Endothelial cell of umbilical vein (primary cell): ENCODE measurements at regions not wholly inside any gene's neighbourhood (a gene's known extent, or its start where the extent isn't known, plus 50 kb on each side); places are given as distances from the start of the nearest gene placed in this dataset.

Experiments
- BruUV-seq: library from RNA; stranded (reverse); fragments of 400-500 nt; replicated peaks from 2 replicates; lab custom pipeline; 2021; lab: Mats Ljungman, UMichigan
- CTCF ChIA-PET: fragments of 300-600, 350-600 bp; sonication (Branson Sonifier 250); formaldehyde crosslinking; loops from one replicate; lab custom pipeline; 2021; ENCODE audit warnings: antibody characterized with exemption, inconsistent platforms; lab: Charles Lee
- POLR2A ChIA-PET: fragments of 300-600, 350-600 bp; sonication (Branson Sonifier 250); formaldehyde crosslinking; loops from one replicate; lab custom pipeline; 2021; ENCODE audit warnings: antibody characterized with exemption, inconsistent platforms; lab: Charles Lee
- DNase-seq: peaks from one replicate; pipeline ENCODE4 v3.0.0-alpha.2; 2011; ENCODE audit warnings: low read depth, low spot score
- FAIRE-seq: peaks from 2 replicates; lab custom pipeline; 2011; peaks lifted over from hg19 to GRCh38; lab: Jason Lieb, UNC
- H2AFZ ChIP-seq: 2 replicates; pipeline ENCODE4 v1.6.0; 2012; ENCODE audit warnings: low read depth, low read length, control low read depth, inconsistent platforms
- H3K27ac ChIP-seq: 2 replicates; pipeline ENCODE4 v1.5.1; 2011; ENCODE audit warnings: low read depth, mild to moderate bottlenecking, control low read depth, low read length, moderate library complexity; ENCODE audit not compliant: insufficient read depth
- H3K27me3 ChIP-seq, 2 experiments: 2 replicates each; pipeline versions ENCODE4 v1.6.0 to v1.6.1; 2011; ENCODE audit warnings: low read length in 2 of 2, mixed read lengths in 1 of 2; ENCODE audit not compliant: control insufficient read depth in 2 of 2, insufficient read depth in 2 of 2
- H3K36me3 ChIP-seq, 2 experiments: 2 replicates in 1 of 2; 3 replicates in 1 of 2; pipeline ENCODE4 v1.5.1; 2011; ENCODE audit warnings: low read length in 2 of 2, mild to moderate bottlenecking in 1 of 2, moderate library complexity in 1 of 2; ENCODE audit not compliant: control insufficient read depth in 2 of 2, insufficient read depth in 2 of 2; ENCODE audit errors: extremely low read depth in 1 of 2
- H3K4me1 ChIP-seq: 3 replicates; pipeline ENCODE4 v1.5.1; 2011; ENCODE audit warnings: mild to moderate bottlenecking, low read length; ENCODE audit not compliant: control insufficient read depth, insufficient read depth; ENCODE audit errors: extremely low read depth
- H3K4me2 ChIP-seq: 2 replicates; pipeline ENCODE4 v1.6.1; 2011; ENCODE audit warnings: low read length, control low read depth, mixed read lengths; ENCODE audit not compliant: insufficient read depth
- H3K4me3 ChIP-seq, 3 experiments: fragments of 200-600 bp in 1 of 3; sonication (generic), shearing (Covaris generic) in 1 of 3; replicated peaks in 1 of 3; 2 replicates each; pipeline ENCODE4 v1.5.1; 2011 to 2016; ENCODE audit warnings: control low read depth in 3 of 3, low read length in 3 of 3, mild to moderate bottlenecking in 2 of 3, inconsistent platforms in 1 of 3, low read depth in 1 of 3, moderate library complexity in 1 of 3; ENCODE audit not compliant: insufficient read depth in 1 of 3
- H3K79me2 ChIP-seq: 2 replicates; pipeline ENCODE4 v1.6.0; 2012; ENCODE audit warnings: low read length, inconsistent platforms; ENCODE audit not compliant: control insufficient read depth, insufficient read depth
- H3K9ac ChIP-seq: replicated peaks from 2 replicates; pipeline ENCODE3; 2011; ENCODE audit warnings: low read length, control low read depth; ENCODE audit not compliant: insufficient read depth; ENCODE audit errors: extremely low read depth
- H3K9me1 ChIP-seq: replicated peaks from 3 replicates; pipeline ENCODE4 v1.6.0; 2011; ENCODE audit warnings: mild to moderate bottlenecking, low read length; ENCODE audit not compliant: control insufficient read depth, insufficient read depth; ENCODE audit errors: extremely low read depth
- H3K9me3 ChIP-seq: replicated peaks from 2 replicates; pipeline ENCODE4 v1.5.1; 2012; ENCODE audit warnings: low read length, inconsistent platforms; ENCODE audit not compliant: control insufficient read depth, insufficient read depth
- H4K20me1 ChIP-seq: replicated peaks from 2 replicates; pipeline ENCODE3; 2011; ENCODE audit warnings: mild to moderate bottlenecking, low read length; ENCODE audit not compliant: control insufficient read depth, insufficient read depth; ENCODE audit errors: extremely low read depth
- EZH2 ChIP-seq: IDR thresholded peaks from 2 replicates; pipeline ENCODE4 v1.6.1; 2012; ENCODE audit warnings: borderline replicate concordance, low read depth, mild to moderate bottlenecking, moderate library complexity, low read length, inconsistent platforms; ENCODE audit not compliant: severe bottlenecking
- FOS ChIP-seq: IDR thresholded peaks from 2 replicates; pipeline ENCODE4 v1.6.1; 2011; ENCODE audit warnings: mild to moderate bottlenecking, low read length, moderate library complexity, borderline replicate concordance; ENCODE audit not compliant: insufficient read depth
- GATA2 ChIP-seq: IDR thresholded peaks from 2 replicates; pipeline ENCODE4 v1.7.0; 2011; ENCODE audit warnings: low read depth, mild to moderate bottlenecking, moderate library complexity, mixed read lengths, low read length; ENCODE audit not compliant: insufficient read length, insufficient read depth
- JUN ChIP-seq: IDR thresholded peaks from 2 replicates; pipeline ENCODE4 v1.6.1; 2011; ENCODE audit warnings: borderline replicate concordance, low read depth; ENCODE audit not compliant: insufficient read length, insufficient read depth
- MYC ChIP-seq: IDR thresholded peaks from one replicate; pipeline ENCODE4 v1.6.1; 2011; ENCODE audit warnings: mild to moderate bottlenecking, low read depth, low read length
- POLR2A ChIP-seq: IDR thresholded peaks from 2 replicates; pipeline ENCODE4 v1.6.1; 2012; ENCODE audit warnings: low read depth, mild to moderate bottlenecking, control low read depth, low read length
- POLR2AphosphoS5 ChIP-seq: IDR thresholded peaks from 2 replicates; pipeline ENCODE4 v1.6.1; 2012; ENCODE audit warnings: low read depth, mild to moderate bottlenecking, control low read depth, low read length, moderate library complexity; ENCODE audit not compliant: insufficient read depth
- dilution Hi-C: fragments of 300-500 bp; cut with MboI; formaldehyde crosslinking; loops from one replicate; pipeline ENCODE4 v1.15.0; 2019; ENCODE audit warnings: low sequenced_read_pairs; ENCODE audit not compliant: extremely low pct_ligation_motif_present
- intact Hi-C: fragments of 100-400 bp; cut with micrococcal nuclease; formaldehyde crosslinking; loops from one replicate; pipeline ENCODE4 v1.10.0; 2022
- TF ChIP-seq, protein P1 (sequence below): IDR thresholded peaks from 2 replicates; pipeline ENCODE4 v1.6.1; 2011; ENCODE audit not compliant: insufficient read depth, insufficient read length
- TF ChIP-seq, protein P2 (sequence below), 2 donors: IDR thresholded peaks; 1 replicate in 1 of 2; 2 replicates in 1 of 2; pipeline ENCODE4 v1.5.1; 2011; ENCODE audit warnings: low read length in 2 of 2, mild to moderate bottlenecking in 2 of 2, moderate library complexity in 2 of 2, control low read depth in 1 of 2, inconsistent platforms in 1 of 2, low read depth in 1 of 2; ENCODE audit not compliant: insufficient read depth in 1 of 2; ENCODE audit errors: extremely low read depth in 1 of 2

DNA sequence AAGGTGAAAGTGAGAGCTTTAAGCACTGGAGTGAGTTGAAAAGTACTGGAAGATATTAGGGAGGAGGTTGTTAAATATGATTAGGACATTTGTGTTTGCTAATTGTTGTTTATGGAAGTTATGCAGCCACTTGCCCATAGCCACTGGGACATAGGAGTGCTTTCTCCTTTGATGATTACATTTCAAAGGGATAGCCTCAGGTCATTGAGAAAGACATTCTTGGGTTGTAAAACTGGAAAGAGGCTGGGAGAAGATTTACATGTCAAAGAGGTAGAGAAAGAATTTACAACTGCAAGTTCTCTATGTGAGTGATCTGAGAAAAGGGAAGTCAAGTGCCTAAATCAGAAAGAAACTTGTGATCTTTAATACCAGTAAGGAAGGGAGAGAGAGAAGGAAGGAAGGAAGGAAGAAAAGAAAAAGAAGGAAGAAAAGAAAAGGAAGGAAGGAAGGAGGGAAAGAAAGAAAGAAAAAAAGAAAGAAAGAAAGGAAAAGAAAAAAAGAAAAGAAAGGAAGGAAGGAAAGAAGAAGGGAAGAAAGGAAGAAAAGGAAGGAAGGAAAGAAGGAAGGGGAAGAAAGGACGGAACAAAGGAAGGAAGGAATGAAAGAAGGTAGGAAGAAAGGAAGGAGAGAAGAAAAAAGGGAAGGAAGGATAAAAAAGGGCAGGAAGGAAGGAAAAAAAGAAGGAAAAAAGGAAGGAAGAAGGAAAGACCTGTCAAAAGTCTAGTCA lies 284.6 kb upstream of the DPYD start:
- H3K79me2 ChIP-seq, result peaks cover 2% of the 10 kb centered on the region
- TF ChIP-seq JUN (no peak), POLR2AphosphoS5 (no peak), POLR2A (no peak), EZH2 (no peak), FOS (no peak), MYC (no peak), GATA2 (no peak)
- TF ChIP-seq, protein P1, sequence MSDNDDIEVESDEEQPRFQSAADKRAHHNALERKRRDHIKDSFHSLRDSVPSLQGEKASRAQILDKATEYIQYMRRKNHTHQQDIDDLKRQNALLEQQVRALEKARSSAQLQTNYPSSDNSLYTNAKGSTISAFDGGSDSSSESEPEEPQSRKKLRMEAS, result no peak
- TF ChIP-seq, protein P2, sequence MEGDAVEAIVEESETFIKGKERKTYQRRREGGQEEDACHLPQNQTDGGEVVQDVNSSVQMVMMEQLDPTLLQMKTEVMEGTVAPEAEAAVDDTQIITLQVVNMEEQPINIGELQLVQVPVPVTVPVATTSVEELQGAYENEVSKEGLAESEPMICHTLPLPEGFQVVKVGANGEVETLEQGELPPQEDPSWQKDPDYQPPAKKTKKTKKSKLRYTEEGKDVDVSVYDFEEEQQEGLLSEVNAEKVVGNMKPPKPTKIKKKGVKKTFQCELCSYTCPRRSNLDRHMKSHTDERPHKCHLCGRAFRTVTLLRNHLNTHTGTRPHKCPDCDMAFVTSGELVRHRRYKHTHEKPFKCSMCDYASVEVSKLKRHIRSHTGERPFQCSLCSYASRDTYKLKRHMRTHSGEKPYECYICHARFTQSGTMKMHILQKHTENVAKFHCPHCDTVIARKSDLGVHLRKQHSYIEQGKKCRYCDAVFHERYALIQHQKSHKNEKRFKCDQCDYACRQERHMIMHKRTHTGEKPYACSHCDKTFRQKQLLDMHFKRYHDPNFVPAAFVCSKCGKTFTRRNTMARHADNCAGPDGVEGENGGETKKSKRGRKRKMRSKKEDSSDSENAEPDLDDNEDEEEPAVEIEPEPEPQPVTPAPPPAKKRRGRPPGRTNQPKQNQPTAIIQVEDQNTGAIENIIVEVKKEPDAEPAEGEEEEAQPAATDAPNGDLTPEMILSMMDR (IDR thresholded peaks at IDR 0.05; ENCODE audit: extremely low read depth in 1 of 2, insufficient read depth in 1 of 2, low read depth in 1 of 2, low read length in 2 of 2), result no peak
- POLR2A ChIA-PET, result no interaction called here
- dilution Hi-C loops, result no loop called here
- H3K4me3 ChIP-seq, result no peak overlapping the region
- H3K9me1 ChIP-seq, result no peaks in the 10 kb centered on the region
- no peak overlapping the region for H2AFZ ChIP-seq
- FAIRE-seq (no peak), DNase-seq (no peak)
- H3K9me3 ChIP-seq, result no peaks in the 10 kb centered on the region
- H4K20me1 ChIP-seq, result no peaks in the 10 kb centered on the region
- H3K27ac ChIP-seq, result no peak overlapping the region
- H3K36me3 ChIP-seq, result no peaks in the 10 kb centered on the region
- no TSS peak for BruUV-seq
- CTCF ChIA-PET, result interaction anchor here (0.6 to 0.7 kb wide), 2 partner anchors 8 to 263 kb away, joined by 3 read pairs; no protein-coding TSS in a partner anchor
- intact Hi-C loops, result no loop called here
- no peaks in the 10 kb centered on the region for H3K27me3 ChIP-seq
- H3K4me1 ChIP-seq, result peaks cover 17% of the 10 kb centered on the region
- H3K4me2 ChIP-seq, result no peak overlapping the region
- no peak overlapping the region for H3K9ac ChIP-seq
